HG02885 (cell line): ENCODE measurements at regions not wholly inside any gene's neighbourhood (a gene's known extent, or its start where the extent isn't known, plus 50 kb on each side); places are given as distances from the start of the nearest gene placed in this dataset.
"Not testable (repeated sequence)": the region's sequence is repeated elsewhere in the genome, so short reads cannot be mapped to it uniquely, and the experiment has no call there.

Experiments
- ATAC-seq: cut with Tn5 transposase; IDR thresholded peaks from one replicate; pipeline ENCODE4 v1.9.1; 2021; ENCODE audit warnings: mild to moderate bottlenecking; ENCODE audit not compliant: unreplicated experiment, poor library complexity

- ATAC-seq: no peak
Observed at GRCh38 chr1:96544051-96544830, 177.3 kb upstream of the PTBP2 start.

DNA sequence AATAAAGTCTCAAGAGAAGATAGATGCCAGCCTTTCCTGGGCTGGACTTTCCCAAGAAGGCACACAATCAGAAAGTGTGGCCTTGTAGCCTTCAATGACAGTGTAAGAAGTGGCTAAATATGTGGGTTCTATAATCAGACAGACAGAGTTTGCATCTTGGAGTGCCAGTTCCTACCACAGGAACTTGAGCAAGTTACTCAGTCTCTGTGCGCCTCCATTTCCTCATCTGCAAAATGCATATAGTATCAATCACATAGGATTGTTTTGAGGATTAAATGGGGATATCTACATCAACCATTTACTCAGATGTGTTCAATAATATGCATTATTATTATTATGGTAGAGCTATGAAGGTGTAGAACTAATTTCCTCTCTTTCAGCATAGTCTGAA, 176.8 kb upstream of the PTBP2 start:
- ATAC-seq: no peak

GRCh38 chr1:96545935-96546656, 175.5 kb upstream of the PTBP2 start:
- ATAC-seq: no peak

- ATAC-seq: no peak
Observed at GRCh38 chr1:96550061-96550460, 171.5 kb upstream of the PTBP2 start.

DNA sequence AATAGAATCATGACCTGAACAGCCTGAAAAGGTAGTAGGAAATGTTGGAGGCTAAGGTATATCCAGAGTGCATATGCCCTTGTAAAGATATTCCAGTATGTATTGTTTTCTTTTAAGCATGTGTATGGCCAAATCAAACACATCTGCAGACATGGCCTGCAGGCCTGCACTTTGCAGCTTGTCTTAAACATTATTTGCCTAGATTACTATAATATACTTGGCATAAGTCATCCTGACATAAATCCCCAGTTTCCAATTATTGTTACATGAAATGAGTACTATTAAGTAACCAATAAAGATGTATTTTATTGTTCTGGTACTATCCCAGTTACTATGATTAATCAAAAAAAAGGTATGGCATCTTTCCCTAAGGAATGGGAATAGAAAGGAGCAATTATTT, 169.1 kb upstream of the PTBP2 start:
- ATAC-seq: no peak

- ATAC-seq: no peak
Observed at GRCh38 chr1:96553811-96554210, 167.8 kb upstream of the PTBP2 start.

- ATAC-seq: no peak
Observed at GRCh38 chr1:96554364-96554763, 167.2 kb upstream of the PTBP2 start.

DNA sequence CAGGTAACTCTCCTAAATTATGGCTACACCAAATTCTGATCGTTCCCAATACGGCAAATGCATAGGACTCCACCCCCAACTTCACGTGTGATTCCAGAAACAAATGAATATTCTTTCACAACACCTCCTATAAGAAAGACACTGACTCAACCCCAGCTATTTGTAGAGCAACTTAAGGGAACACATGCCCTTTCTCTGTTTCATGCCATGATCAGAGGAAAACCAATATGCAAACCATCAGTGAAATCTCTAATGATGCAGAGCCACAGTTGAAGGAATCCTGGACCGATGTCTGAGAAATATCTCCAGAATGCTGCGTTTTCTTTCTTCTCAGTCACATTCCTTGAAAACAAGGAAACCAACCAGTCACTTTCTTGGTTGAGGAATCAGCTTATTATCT, 164.2 kb upstream of the PTBP2 start:
- ATAC-seq: no peak

DNA sequence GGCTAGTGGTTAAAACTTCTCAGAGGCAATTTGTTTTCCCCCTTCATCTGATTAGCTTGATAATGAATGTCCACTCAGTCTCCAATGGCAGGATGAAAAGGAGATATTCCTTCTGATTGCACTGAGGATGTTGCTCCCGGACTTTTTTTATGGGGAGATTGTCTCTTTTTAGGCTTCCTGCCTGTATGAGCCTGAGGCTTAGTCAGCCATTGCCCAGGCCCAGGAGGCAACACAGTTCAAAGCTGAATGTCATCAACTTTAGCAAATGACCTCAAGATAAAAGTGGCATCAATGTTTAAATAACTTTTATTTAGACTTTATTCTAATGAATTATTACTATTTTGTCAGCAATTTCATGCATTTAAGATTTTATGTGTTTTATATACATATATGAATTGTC, 162.9 kb upstream of the PTBP2 start:
- ATAC-seq: no peak

GRCh38 chr1:96559181-96559580, 162.4 kb upstream of the PTBP2 start:
- no peak for ATAC-seq

DNA sequence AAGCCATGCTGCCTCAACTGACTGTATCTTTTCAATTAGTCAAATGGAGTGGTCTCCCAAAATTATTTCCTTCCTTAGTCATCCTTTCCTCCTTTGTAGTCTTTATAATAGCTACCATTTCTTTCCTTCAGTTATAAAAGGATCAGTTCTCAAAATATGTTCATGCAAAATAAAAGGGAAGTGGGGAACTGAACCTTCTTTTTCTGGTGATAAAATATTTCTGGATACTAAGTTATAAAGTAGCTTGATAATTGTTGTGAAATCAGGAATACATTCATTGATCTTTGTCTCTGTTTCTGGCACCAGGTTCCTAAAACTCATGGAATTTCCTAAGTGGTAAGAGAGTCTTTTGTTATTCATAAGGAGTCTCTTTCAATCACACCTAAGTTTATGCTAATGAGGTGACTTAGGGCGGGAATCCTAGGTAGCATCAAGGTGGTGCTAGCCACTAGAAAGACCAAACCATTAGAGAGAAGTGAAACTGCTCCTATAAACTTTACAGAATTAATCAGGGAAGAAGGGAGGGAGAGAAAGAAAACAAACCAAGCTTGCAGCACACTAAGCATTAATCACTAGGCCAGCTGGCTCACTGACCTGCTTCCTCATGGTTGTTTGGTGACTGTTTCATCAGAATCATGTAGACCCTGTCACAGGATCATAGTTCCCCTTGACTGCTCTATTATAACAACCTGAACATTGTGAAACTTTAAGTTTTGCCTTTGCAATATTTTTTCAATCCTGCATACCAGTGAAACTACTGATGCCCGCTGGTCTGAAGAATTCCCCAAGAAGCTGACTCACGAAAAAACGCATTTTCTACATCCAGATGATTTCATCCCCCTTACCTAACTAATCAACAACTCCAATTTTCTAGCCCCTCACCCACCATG, 161.6 kb upstream of the PTBP2 start:
- no peak for ATAC-seq

DNA sequence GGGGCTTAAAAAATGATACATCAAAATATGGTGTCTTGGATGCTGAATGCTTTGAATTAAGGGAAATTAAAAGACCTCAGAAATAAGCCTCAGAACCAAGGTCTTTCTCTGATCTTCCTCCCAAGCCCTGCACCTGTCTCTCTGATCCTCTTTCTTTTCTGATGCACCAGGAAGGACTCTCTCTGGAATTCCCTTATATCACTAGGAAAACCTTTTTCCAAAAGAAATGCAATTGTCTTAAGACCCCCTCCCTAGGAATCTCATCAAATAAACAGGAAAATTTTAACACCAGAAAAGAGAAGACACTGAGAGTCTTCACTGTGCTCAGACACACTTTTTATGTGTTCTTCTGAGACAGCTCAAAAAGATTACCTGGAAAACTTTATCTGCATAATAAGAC, 159.5 kb upstream of the PTBP2 start:
- ATAC-seq: no peak

DNA sequence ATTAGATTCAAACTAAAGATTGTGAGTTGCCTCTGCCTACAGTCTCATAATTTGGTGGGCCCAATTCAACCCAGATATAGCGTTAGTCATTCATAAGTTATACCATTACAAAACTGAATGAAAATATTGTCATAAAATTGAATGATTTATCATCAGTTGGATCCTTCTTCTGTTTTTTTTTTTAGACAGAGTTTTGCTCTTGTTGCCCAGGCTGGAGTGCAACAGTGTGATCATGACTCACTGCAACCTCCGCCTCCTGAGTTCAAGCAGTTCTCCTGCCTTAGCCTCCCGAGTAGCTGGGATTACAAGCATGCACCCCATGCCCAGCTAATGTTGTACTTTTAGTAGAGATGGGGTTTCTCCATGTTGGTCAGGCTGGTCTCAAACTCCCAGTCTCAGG, 157.2 kb upstream of the PTBP2 start:
- not testable (repeated sequence) for ATAC-seq

DNA sequence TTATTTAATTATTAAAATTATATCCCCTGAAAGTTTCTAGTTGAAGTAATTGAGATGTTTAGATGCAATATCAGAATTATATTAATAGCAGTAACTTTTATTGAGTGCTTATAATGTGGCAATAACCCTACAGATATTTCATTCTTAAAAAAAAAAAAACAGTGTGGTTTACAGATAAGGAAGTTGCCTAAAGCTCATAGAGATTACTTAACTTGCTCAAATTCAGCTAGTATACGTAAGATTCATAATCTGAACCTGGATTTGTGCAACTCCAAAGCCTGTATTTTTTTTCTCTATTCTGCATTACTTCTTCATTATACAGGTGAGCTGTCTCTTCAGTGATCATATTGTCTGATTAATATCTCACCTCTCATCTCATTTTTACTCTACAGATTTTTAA, 156.0 kb upstream of the PTBP2 start:
- ATAC-seq: no peak

- ATAC-seq: no peak
Observed at GRCh38 chr1:96568639-96569038, 152.9 kb upstream of the PTBP2 start.

GRCh38 chr1:96569288-96569687, 152.3 kb upstream of the PTBP2 start:
- ATAC-seq: no peak

DNA sequence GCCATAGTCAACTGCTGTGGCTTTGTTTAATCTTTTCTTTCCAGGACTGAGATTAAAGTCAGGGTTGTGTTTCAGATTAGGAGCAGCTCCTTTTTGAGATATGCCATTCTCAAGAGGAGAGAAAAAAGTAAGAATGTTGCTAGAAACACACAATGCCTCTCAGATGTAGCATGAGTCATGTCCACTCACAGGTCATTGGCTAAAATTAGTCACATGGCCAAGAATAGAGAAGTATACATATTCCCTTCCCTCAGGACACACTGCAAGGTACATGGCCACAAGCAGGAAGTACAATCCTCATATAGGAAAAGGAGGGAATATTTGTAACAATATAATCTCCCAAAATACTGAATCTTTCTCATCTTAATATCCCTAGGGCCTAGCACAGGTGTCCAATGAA, 141.9 kb upstream of the PTBP2 start:
- ATAC-seq: no peak

DNA sequence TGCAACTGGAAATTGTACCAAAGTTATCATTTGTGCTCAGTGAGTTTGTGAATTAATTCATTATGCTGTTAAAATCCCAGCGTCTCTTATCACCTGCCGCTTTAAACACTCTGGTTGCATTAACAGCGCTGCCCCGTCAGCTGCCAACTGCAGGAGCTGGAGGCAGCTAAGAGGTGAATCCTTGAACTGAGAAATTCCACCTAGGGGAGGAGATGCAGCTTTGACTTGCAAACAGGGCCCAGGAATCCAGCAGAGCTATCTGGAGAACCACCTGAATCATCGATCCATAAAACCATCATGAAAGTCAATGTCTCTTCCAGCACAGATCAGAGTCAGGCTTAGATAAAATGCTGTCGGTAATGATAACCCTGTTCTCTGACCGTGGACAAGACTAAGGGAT, 140.7 kb upstream of the PTBP2 start:
- ATAC-seq: no peak

GRCh38 chr1:96581772-96582171, 139.8 kb upstream of the PTBP2 start:
- no peak for ATAC-seq

DNA sequence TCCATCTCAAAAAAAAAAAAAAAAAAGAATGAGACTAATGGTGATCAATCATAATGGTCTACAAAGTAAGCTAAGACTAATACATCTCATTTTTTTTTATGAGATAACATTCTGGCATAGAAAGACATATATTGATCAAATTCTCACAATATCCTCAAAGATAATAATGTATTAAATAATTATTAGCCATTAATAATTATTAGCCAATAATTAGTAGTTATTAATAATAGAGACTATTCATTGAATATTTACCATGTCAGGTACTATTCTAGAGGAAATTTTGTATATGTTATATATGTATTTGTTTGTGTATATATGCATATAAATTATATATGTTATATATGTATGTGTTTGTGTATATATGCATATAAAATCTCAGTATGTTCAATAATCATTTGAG, 137.7 kb upstream of the PTBP2 start:
- ATAC-seq: no peak

GRCh38 chr1:96587222-96587621, 134.4 kb upstream of the PTBP2 start:
- no peak for ATAC-seq
